ENCODE measurements at regions not wholly inside any gene's neighbourhood (a gene's known extent, or its start where the extent isn't known, plus 50 kb on each side); places are given as distances from the start of the nearest gene placed in this dataset.
"Not testable (repeated sequence)": the region's sequence is repeated elsewhere in the genome, so short reads cannot be mapped to it uniquely, and the experiment has no call there.

GRCh38 chr9:38254756-38255155 lies 137.7 kb upstream of the ALDH1B1 start:
- no peak for DNase-seq (ENCODE audit: low spot score)

- no peak for DNase-seq (ENCODE audit: low spot score)
Measured at GRCh38 chr9:38254151-38254550, 138.4 kb upstream of the ALDH1B1 start.

GRCh38 chr9:38253200-38253599 lies 139.3 kb upstream of the ALDH1B1 start:
- DNase-seq (ENCODE audit: low spot score), result no peak

GRCh38 chr9:38251036-38251860 lies 141.3 kb upstream of the ALDH1B1 start:
- no peak for DNase-seq (ENCODE audit: low spot score)

- DNase-seq (ENCODE audit: low spot score), result no peak
Measured at GRCh38 chr9:38250279-38251035, 142.0 kb upstream of the ALDH1B1 start.

GRCh38 chr9:38249587-38250210 lies 142.8 kb upstream of the ALDH1B1 start:
- no peak for DNase-seq (ENCODE audit: low spot score)

GRCh38 chr9:38249049-38249448 lies 143.5 kb upstream of the ALDH1B1 start:
- no peak for DNase-seq (ENCODE audit: low spot score)

- no peak for DNase-seq (ENCODE audit: low spot score)
Measured at GRCh38 chr9:38246833-38247232, 145.7 kb upstream of the ALDH1B1 start.

- DNase-seq (ENCODE audit: low spot score), result no peak
Measured at GRCh38 chr9:38244971-38245370, 147.5 kb upstream of the ALDH1B1 start.

- DNase-seq (ENCODE audit: low spot score), result no peak
Measured at GRCh38 chr9:38243993-38244392, 148.5 kb upstream of the ALDH1B1 start.

- not testable (repeated sequence) for DNase-seq (ENCODE audit: low spot score)
Measured at GRCh38 chr9:38242151-38242550, 150.4 kb upstream of the ALDH1B1 start.

- DNase-seq (ENCODE audit: low spot score), result no peak
Measured at GRCh38 chr9:38240051-38240450, 152.5 kb upstream of the ALDH1B1 start.

- DNase-seq (ENCODE audit: low spot score), result no peak
Measured at GRCh38 chr9:38235244-38235643, 157.3 kb upstream of the ALDH1B1 start.

GRCh38 chr9:38234479-38235170 lies 157.9 kb upstream of the ALDH1B1 start:
- no peak for DNase-seq (ENCODE audit: low spot score)

- no peak for DNase-seq (ENCODE audit: low spot score)
Measured at GRCh38 chr9:38233796-38234355, 158.6 kb upstream of the ALDH1B1 start.

GRCh38 chr9:38233343-38233742 lies 159.2 kb upstream of the ALDH1B1 start:
- DNase-seq (ENCODE audit: low spot score), result no peak

- no peak for DNase-seq (ENCODE audit: low spot score)
Measured at GRCh38 chr9:38232895-38233294, 159.6 kb upstream of the ALDH1B1 start.

GRCh38 chr9:38229504-38230155 lies 160.6 kb upstream of the SHB start:
- no peak for DNase-seq (ENCODE audit: low spot score)

- no peak for DNase-seq (ENCODE audit: low spot score)
Measured at GRCh38 chr9:38229104-38229500, 160.1 kb upstream of the SHB start.

- DNase-seq (ENCODE audit: low spot score), result no peak
Measured at GRCh38 chr9:38228331-38229103, 159.5 kb upstream of the SHB start.

GRCh38 chr9:38227656-38228055 lies 158.6 kb upstream of the SHB start:
- no peak for DNase-seq (ENCODE audit: low spot score)

Measured in COLO829 (cell line).